NCI-H187 (cell line): ENCODE measurements at regions not wholly inside any gene's neighbourhood (a gene's known extent, or its start where the extent isn't known, plus 50 kb on each side); places are given as distances from the start of the nearest gene placed in this dataset.
A peak's percentile ranks its signal among the peaks of the same experiment; 100 is the strongest.
"Not testable (repeated sequence)": the region's sequence is repeated elsewhere in the genome, so short reads cannot be mapped to it uniquely, and the experiment has no call there.

Experiments used
- DNase-seq, 2 experiments: peaks; one replicate each; lab custom pipeline; 2025; lab: John Stamatoyannopoulos, UW

DNA sequence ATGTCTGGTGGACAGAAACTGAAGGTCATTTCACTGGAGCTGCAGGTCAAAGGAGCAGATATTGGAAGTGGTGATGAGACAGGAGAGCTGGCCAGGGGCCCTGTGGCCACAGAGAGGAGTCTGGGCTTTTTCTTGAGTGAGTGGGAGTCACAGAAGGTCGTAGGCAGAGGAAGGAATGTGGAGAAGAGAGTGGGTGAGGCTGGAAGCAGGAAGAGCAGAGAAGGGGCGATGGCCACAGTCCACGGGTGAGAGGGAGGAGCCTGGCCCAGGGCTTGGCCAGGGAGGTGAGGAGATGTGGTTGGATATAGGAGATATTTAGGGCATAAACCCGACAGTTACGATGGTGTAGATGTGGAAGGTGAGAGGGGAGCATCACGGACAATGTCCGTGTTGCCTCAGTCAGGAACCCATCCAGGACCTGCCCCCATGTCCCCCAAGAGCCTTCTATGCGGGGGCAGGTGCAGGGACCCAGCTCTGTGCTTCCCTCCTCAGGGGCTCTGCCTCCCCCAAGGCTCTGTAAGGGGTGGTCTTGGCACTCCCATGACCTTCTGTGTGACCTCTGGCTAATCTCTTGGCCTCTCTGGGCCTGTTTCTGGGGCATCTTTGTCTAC, 150.5 kb upstream of the PTPN1 start:
- no peak for DNase-seq

DNA sequence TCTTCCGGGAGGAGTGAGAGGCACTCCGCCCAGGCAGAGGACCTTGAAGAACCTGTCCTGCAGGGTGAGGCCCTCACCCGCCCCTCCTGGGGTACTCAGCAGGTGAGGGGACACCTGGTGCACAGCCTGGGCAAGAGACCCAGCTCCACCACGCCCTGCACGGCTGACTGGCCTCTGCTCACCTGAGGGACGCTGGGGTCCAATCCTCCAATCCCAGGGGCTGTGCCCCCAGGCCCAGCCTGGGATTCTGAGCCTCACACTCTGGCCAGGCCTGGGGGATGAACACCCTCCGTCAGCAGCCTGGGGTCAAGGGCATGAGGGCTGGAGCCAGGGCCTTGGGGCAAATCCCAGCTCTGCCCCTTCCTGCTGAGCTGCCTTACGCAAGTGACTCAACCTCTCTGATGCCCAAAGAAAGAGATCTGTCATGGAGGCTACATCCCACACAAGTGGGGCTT, 149.9 kb upstream of the PTPN1 start:
- DNase-seq, result no peak

DNA sequence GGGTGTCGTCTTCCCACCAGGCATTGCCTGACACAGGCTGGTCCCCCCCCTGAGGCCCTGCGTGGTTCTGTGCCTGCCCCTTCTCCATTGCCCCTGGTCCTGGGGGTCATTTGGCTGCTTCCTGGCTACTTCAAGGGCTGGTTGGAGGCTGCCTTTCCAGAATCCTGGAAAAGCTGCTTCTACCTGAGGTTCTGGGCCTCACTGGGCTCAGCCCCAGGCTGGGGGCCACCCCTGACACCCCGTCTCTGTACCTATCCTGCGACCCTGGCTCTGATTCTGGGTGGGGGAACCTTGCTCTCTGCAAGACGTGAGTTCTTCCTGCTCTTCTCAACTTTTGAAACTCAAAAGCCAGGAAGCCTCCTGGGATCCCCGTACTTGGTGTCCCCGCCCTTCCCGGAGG, 149.3 kb upstream of the PTPN1 start:
- DNase-seq, result no peak

DNA sequence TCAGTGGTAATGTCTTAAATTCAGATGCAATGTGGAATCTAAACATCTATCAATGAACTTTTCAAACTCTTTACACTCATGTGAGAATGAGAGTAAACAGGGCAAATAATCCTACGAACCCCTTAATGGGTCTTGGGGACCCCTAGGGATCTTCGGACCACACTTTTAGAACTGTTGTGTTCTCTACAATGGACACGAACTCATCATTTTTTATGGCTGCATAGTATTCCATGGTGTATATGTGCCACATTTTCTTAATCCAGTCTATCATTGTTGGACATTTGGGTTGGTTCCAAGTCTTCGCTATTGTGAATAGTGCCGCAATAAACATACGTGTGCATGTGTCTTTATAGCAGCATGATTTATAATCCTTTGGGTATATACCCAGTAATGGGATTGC, 148.0 kb upstream of the PTPN1 start:
- DNase-seq, result not testable (repeated sequence)

DNA sequence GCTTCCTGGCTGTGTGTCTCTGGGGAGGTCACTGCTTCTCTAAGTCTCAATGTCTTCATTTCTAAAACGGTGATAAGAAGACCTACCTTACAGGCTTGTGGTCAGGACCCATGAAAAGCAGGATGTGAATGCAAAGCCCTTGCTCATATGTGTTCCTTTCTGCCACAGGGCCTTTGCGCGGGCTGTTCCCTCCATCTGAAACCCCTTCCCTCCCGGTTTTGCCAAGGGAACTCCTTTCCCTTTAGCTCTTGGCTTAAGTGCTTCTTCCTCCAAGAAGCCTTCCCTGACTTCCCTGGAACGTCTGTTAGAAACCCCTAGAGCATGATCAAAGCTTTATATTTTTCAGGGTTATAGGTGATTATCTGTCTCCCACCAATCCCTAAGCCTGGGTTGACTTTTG, 147.2 kb upstream of the PTPN1 start:
- no peak for DNase-seq

DNA sequence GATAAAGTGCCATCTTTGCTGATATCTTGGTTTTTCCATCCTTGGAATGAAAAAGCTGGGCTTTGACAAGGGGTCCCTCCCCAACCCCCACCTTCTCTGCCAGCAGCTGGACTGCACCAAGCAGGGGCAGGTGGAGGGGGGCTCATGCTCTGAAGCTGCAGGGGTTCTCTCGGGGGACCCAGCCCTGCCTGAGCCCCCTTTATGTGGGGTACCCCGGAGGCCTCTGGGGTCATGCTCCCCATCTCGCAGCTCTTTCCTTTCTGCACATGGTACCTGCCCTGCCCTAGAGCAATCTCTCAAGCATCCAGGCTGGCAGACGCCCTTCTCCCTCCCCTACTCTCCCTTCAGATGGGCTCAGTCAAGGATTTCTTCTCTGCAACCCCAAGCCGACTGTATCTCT, 146.7 kb upstream of the PTPN1 start:
- no peak for DNase-seq

DNA sequence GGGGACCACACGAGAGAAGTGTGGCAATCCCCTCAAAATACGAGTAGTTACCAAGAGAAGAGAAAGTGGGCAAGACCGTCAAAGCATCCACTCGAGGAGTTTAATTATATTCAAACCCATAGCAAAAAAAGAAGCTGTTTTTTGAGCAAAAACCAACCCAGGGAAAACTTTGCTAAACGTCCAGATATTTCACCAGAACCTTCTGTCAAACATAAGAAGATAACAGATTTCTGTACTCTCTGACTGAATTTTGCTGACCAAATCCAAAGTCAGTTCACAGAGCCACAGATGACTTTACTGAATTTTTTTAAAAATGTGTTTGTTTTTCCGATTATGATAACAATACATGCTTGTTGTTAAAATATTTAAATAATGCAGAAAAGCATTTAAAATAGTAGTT, 145.6 kb upstream of the PTPN1 start:
- DNase-seq, result no peak

DNA sequence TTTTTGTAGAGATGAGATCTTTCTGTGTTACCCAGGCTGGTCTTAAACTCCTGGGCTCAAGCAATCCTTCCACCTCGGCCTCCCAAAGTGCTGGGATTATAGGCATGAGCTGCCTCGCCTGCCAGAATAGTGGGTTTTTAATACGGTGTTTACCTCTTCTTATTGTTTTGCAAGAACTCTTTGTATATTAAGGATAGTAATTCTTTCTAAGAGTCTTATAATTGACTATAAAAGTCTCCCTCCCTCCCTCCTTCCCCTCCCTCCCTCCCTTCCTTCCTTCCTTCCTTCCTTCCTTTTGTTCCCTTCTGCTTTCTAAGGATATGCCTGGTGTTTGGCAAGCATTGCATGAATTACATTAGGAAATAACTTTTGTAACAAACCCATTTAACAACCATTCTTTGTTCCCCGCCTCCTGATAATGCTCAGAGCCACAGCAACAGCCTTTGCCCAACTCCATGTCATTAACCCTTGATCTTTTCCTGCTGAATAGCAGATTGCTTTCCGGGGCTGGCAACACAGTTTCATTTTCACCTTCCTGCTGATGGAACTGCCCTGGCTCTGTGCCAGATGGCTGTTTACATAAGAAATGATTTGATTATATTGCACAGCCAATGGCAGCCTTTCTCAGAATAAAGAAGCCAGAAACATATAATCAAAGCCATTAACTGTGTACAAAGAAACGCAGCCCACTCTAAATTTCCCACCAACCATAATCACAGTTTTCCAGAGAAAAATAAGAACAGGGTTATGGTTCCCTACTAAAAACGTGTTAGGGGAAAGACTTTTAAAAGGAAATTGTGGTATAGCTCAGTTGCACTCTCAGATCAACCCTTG, 143.7 kb upstream of the PTPN1 start:
- peak; percentile 42 to 50 for DNase-seq

DNA sequence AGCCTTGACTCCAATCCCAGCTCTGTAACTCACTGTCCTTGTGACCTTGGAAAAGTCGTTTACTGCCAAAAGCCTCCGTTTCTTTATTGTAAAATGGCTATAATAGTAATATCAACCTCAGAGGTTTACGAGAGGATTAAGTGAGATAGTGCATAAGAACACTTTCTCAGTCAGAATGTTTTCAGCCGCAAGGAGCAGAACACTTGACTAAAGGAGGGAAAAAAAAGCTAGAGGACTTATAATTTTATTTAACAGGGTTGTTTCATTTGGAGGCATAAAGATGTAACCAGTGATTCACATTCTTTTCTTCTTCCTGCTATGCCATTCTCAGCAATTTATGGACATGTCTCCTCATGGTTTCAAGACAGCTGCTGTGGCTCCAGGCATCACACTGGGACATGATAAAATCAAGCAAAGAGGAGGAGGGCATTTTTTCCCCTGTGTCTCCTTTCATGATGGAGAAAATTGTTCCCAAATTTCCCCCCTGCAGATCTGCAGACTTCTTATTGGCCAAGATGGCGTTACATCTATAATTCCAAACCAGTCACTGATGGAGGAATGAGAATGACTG, 143.0 kb upstream of the PTPN1 start:
- DNase-seq, result no peak

DNA sequence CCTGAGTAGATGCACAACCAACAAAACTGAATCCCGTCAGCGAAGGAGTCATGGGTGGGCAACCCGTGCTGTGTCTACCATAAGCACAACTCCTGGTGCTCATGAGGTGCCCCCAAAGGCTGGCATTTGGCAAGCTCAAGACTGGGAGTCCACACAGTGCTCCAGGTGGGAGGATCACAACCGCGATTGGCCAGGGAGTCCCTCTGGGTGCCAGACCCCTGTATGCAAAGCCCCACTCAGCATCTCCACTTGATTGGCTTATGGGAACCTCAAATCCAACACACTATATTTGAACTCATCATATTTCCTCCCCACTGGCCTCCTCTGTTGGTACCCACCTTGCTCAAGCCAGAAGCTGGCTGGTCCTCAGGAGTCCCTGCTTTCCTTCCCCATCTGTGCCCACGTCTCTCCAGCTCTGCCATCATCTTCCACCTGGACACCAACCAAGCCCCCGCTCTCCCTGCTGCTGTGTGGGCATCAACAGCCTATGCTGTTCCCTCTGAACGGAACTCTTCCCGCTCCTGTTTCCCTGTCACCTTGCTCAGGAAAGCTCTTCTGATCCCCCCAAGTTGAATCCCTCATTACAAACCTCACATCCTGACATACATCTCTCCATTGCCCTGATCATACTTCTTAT, 142.3 kb upstream of the PTPN1 start:
- no peak for DNase-seq

DNA sequence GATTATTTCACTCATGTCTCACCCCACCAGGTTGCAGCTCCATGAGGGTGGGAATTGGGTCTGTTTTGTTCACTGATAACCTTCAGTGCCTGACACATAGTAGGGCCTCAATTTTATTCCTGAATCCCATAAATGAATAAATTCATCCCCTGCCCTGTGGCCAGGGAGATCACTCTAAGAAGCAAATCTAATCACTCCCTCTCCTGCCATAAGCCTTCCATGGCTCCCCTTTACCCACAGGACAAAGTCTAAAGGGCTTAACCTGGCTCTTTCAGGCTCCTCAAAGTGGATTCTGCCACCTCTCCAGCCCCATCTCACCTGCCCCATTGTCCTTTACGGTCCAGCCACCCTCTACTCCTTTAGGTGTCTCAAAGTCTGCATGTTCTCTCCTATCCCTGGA, 141.8 kb upstream of the PTPN1 start:
- DNase-seq, result no peak

DNA sequence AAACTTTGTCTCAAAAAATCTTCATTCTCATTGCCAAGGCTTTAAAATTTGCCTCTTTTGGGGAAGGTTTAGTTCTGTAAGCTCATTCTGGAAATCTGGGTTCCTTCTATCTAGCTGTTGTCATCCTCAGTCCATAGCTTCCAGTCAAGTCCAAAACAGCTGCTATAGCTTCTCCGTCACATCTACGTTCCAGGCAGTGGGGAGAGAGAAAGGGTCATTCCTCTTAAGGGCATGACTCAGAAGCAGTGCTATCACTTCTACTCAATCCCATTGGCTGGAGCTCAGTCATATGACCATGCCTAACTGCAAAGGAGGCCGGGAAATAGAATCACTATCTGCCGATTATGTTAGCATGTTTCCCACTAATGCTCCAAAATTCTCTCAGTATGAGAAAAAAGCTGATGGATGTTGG, 141.4 kb upstream of the PTPN1 start:
- DNase-seq, result no peak

DNA sequence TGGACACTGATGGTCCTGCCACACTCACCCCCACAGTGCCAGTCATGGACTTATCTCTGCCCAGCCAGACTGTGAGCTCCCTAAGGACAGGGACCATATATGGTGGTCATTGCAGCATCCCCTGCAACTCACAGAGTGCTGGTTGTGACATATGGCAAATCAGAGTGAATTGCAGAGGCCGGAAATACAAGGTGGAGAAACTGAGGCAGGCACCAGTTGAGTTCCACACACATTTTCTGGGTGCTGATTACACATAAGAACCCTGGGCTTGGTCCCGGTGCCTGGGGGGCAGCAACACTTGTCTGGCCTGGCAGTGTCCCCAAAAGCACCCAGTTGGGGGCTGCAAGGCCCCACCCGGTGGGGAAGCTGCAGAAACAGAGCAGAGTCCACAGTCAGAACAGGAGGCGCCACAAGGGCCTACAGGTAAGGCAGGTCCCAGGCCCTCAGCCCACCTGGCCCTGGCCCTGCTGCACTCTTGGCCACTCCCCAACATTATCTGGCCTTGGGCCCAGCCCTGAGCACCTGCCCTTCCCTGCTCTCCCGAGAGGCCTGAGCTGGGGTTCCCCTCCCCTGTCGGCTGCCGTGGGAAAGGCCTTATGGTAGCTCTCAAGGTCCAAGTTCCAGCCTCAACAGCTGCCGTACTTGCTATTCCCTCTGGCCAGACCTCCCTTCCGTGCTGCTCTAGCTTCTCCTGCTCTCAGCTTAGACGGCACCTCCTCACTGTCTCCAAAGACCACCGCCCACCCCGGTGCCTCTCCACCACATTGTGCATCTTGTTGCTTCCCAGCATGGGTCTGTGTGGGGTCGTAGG, 140.8 kb upstream of the PTPN1 start:
- no peak for DNase-seq

DNA sequence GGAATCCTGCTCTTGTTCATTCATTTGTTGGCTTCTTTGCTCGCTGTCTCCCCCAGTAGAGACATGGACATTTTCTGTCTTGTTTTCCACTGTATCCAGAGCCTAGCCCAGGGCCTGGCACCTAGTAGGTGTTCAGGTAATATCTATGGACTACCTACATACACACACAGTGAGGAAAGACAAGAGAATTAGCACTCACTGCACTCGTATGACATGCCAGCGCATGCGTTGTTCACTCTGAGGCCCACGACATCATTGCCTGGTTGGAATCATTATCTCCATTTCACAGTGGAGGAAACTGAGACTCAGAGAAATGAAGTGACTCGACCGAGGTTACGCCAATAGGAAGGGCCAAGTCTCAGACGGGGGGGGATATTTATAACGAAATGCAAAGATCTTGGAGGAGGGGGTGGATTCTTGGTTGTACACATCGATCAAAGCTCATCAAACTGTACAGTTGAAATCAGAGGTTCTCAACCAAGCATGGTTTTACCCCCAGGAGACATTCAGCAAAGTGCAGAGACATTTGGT, 140.1 kb upstream of the PTPN1 start:
- no peak for DNase-seq

DNA sequence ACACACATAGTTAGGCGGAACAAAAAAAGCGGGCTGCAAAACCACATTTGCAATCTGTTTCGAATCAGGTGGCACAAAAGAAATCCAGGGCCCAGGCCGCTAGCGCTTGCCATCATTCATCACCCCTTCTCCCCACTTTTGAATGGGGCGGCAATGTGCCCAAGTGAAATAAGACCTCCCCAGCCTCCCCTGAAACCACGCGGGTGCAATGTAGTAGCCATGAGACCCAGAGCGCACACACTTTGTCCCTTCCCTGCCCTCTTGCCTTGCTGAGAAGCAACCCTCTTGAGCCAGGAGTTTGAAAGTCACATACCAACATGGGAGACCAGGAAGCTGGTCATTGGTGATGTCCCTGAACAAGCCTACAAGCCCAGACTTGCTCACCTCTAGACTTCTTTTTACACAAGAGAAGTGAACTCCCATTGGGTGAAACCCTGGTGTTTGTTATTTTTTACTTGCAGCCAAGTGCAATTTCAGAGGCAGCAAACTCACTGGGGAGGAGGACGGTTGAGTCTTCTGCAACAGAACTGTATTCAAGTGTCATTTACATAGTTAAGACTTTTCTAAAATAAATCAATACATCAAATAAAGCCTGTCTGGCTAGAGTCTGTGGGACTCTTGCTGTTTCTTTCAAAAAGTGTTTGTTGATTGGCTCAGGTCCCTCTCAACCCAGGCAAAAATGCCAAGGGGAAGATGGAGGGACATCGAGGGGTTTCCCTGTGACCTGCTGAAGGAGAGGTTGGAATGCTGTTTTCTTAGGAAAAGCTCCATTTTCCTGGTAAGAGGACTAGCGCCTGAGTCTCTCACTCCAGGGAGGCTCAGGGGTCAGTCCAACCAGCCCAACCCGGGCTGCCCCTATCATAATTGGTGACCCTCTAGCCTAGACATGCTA, 138.1 kb upstream of the PTPN1 start:
- no peak for DNase-seq

DNA sequence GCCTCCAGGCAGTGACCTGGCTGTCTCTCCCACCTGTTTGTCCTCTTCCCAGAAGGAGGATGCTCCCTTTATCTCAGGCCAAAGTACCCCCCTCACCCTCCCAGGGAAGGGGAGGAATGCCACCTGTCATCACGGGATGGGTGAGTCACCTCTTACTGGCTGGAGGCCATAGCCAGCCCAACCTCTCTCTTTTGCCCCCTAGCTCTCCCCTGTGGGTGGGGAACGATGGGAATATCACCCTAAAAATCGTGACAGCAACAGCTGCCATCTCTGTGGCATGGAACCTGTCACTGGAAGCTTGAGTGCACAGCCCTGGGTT, 137.5 kb upstream of the PTPN1 start:
- DNase-seq, result no peak

DNA sequence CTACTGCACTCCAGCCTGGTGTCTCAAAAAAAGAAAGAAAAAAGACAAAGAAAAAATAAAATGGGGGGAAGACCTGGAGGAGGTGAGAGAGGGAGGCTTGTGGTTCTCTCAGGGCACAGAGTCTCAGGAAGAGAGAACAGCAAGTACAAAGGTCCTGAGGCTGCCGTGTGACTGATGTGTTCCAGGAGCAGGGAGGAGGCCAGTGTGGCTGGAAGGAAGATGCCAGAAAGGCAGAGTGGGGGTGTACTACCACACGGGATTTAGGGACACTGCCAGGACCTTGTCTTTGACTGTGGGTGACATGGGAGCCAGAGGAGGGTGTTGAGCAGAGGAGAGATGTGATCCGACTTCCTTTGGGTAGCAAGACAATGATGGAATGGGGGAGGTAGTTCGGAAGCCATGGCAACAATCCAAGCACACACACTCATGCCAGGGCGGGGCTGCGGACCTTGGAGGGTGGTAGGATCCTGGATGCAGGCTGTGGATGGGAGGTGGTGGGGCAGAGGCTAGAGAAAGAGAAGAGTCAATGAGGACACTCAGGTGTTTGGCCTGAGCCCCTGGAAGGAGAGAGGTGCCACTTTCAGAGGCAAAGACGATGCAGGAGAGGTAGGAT, 136.4 kb upstream of the PTPN1 start:
- no peak for DNase-seq

DNA sequence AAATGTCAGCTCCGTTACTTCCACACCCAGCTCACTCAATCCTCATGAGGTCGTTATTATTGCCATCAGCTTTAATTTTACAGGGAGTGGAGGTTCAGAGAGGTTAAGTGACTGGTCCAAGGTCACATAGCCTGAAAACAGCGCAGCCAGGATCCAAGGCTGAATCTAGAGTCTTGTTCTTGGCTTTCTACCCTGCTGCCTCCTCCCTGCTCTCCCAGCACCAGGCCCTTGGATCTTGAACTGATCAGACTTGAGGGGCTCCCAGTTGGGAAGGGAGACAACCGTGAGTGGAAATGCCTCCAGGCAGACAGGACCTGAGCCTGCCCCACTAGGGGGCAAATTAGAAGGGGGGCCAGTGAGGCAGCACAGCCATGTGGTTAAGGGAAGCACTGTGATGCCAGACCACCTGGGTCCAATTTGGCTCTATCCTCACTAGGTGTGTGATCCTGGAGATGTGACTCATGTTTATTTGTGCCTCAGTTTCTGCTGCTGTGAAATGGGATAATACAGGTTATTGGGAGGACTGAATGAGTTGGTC, 135.6 kb upstream of the PTPN1 start:
- DNase-seq, result no peak

DNA sequence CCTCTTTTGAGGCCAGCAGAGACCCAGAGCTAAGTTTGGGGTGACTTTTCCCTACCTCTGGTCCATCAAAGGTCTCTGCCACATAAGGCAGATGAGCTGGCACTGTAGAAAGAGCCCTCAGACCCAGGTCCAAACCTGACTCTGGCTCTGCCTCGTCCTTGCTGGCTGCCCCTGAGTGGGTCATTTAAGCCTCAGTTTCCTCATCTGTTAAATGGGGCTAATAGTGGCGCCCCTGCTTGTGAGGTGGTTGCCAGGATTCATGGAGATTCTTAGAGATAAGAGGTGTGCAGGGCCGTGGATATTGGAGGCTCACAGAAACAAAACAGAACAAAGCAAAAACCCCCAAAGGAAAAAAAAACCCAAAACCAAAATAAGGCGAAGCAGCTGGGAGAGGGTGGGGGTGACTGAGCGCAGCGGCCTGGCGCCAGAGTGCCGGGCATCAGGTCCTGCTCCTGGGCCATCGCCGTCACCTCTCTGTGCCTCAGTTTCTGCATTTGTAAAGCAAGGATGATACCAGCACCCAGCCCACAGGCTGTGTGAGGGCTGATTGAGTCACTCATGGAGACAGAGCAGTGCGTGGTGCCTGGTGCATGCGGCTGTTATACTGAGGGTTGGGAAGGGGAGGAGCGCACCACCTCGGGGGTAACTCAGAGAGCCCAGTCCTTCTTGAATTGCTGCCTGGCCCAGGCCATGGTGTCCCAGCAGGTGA, 133.8 kb upstream of the PTPN1 start:
- DNase-seq, result no peak
